GM21576 (cell line): ENCODE measurements at regions not wholly inside any gene's neighbourhood (a gene's known extent, or its start where the extent isn't known, plus 50 kb on each side); places are given as distances from the start of the nearest gene placed in this dataset.
A peak's percentile ranks its signal among the peaks of the same experiment; 100 is the strongest.
"Not testable (repeated sequence)": the region's sequence is repeated elsewhere in the genome, so short reads cannot be mapped to it uniquely, and the experiment has no call there.

Experiments used
- ATAC-seq: cut with Tn5 transposase; IDR thresholded peaks from one replicate; pipeline ENCODE4 v1.9.1; 2021; ENCODE audit warnings: mild to moderate bottlenecking, moderate library complexity; ENCODE audit not compliant: unreplicated experiment

GRCh38 chr4:138341739-138342415 lies 99.7 kb upstream of the SLC7A11 start:
- ATAC-seq, result peak; percentile 59

DNA sequence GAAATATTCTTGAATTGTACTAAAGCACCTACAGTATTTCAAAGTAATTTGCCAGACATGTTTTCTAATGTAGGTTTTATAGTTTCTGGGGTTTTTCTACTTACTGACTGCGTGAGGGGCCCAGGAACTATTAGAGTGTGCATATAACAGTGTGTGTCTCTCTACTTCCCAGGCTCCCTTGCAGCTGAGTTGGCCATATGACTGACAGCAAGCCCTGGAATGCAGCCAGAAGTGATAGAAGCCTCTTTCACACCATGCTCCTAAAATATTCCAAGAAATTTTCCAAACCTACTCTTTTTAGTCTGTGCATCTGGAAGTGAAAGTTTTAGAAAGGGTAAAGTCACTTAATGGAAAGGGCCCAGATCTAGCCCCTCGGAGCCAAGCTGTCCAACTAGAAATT lies 96.7 kb upstream of the SLC7A11 start:
- no peak for ATAC-seq

GRCh38 chr4:138338222-138338621 lies 96.1 kb upstream of the SLC7A11 start:
- ATAC-seq, result not testable (repeated sequence)

GRCh38 chr4:138334346-138335016 lies 92.3 kb upstream of the SLC7A11 start:
- ATAC-seq, result no peak

- ATAC-seq, result not testable (repeated sequence)
Measured at GRCh38 chr4:138332415-138332814, 90.3 kb upstream of the SLC7A11 start.

GRCh38 chr4:138330531-138330930 lies 88.4 kb upstream of the SLC7A11 start:
- ATAC-seq, result no peak

DNA sequence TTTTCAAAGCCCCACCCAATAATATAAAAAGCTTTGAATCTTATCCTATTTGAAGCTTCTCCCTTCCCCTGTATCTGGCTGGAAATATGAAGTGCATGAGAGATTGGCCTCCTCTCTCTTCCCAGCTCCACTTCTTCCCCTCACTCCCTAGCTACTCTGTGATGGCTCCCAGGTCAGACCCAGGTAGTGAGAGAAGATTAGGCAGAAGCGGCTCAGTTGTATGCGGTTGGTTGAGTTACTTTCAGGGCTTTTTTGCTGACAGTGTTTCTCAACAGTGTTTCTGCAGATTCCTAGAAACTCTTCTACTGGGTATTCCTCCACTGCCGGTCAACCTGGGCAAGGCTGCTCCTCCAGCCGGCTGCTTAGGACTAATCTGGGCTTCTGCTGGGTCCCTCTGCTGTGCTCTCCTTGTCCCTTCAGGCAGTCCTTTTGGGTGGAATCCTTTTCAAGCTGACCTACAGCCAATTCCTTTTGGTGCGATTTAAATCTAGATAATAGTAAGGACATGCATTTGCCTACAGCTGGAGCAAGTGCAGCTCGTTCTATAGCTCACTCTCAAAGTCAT lies 87.4 kb upstream of the SLC7A11 start:
- ATAC-seq, result no peak

DNA sequence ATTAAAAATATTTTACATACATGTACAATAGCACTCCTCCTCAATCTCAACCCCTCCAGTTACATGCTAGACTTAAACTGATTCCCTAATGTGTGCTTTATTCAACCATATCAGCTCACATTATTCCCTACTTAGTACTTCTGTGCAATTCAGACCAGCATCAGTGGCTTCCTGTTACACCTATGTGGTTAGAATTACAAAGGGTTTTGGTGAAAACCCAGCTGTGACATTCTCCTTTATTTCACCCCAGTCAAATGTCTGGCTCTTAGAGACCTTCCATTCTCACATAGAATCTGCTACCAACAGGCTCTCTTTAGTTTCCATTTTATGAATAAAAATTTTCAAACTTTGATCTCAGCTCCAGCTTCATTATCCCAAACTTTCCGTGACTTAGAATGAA lies 85.2 kb upstream of the SLC7A11 start:
- ATAC-seq, result no peak

- no peak for ATAC-seq
Measured at GRCh38 chr4:138320831-138321230, 78.7 kb upstream of the SLC7A11 start.

DNA sequence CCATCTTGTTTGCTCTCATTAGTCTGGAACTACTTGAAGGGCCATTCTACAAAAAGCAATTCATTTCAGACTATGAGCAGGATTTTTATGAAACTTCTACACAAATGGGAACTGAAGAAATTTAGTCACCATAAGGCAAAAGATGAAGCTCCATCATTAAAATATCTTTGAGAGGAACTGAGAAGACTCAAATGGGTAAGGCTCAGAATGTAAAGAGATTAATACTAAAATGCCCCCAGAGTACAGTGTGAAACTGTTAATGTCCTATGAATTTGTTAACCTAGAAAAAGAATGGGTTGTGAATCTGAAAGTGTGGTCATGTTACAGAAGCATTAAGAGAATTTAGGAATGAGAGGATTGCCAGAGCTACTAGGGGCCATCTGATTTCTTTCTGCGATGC lies 77.9 kb upstream of the SLC7A11 start:
- no peak for ATAC-seq

DNA sequence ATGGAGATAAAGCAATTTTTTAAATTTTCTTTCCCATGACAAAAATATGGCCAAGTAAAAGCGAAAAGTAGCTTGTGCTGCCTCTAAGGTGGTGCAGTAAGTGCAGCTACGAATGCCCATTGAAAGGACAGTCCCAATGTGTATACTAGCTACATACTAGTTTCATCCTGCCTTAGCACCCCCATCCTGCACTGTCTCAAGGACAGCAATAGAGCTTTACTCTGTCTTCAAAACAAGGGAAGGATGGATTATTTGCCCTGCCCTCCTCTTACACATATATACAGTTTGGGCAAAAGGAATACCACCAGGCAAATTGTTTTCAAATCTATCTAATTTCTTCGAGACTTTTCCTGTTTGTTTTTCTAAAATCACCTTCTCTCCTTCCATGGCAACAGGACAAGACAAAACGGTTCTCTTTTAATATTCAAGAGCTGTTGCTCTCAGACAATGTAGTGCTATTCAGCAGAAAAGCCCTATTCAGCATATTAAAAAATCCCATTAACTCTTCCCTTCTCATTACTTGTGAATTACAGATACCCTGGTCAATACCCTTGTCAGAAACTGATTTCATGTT lies 75.1 kb upstream of the SLC7A11 start:
- ATAC-seq, result no peak

DNA sequence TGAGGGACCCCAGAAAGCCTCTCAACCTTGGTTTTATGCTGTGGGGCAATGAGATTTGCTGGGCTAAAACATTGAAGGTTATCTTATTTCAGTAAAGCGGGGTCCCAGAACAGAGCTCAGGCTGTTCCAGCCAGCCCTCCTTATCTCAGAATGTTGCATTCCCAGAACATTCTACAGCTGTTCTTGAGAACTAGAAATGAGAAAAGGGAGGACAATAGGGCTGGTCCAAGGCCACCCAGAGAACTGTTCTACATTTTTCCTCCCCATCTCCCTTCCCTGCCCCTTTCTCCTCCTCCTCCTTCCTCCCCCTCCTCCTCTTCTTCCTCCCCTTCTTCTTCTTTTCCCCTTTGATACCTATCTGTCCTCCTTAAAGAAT lies 70.4 kb upstream of the SLC7A11 start:
- ATAC-seq, result no peak

DNA sequence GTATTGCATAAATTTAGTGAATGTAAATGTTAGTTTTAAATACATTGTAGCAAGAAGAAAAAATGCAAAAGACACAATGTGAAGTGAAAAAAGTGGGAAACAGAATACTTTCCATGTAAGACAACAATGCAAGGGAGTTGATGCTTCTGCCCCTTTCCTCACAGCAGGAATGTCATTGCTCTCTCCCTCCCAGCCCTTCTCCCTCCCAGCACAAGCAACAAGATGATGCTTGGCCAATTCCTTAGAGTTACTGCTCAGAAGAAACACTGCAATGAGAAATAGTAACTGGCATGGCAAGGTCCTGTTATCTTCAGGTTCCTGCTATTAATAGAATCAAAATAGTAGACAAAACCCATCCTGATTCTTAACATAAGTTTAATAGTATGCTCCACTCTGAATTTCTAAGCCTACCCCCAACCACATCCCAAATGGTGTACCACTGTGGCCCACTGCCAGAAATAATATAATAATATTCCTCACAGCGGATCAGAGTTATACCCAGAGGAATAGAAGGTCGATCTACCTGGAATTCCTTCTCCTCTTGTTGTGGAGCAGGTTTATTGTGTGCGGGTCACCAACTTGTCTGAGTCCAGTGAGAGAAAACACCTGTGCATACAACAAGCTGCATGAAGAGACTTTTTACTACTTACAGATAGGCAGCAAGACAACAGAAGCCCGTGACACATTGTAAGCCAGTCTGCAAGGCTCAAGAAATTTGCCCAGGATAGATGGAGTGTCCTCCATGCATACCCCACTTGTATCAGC lies 69.8 kb upstream of the SLC7A11 start:
- ATAC-seq, result no peak

DNA sequence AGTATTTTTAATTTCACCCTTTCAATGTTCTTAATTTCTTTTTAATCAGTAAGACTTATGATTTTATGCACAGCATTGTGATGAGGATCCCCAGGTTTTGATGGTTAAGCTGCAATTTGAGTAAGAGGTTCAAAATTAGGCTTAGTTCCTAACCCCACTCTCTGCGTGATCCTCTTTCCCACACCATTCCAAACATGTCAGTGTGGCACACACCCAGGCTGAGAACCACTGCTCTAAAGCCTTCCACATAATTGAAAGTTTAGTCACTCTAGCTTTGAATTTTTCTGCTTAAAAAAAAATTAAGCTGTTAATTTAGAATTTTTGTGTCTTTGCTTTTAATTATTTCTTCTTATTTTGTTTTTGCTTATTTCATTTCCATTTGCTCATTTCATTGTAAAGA lies 68.8 kb upstream of the SLC7A11 start:
- no peak for ATAC-seq

GRCh38 chr4:138310498-138310897 lies 68.3 kb upstream of the SLC7A11 start:
- no peak for ATAC-seq

DNA sequence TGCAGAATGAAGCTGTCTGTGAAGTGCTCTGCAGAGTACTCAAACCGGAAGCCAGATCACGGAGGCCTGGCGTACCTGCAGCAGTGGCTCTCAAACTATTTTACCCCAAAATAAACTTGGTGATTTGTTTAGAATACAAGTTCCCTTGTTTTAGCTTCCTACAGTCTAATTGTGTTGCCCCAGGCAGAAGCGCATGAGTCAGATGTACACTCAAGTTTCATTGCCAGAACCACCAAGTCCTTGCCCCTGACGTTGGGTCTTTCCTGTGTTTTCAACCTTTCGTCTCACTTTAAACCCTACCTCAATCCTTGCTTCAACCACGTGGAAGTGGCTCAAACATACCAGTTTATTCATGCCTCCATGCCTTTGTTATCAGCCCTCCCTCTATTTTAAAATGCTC lies 66.2 kb upstream of the SLC7A11 start:
- no peak for ATAC-seq

DNA sequence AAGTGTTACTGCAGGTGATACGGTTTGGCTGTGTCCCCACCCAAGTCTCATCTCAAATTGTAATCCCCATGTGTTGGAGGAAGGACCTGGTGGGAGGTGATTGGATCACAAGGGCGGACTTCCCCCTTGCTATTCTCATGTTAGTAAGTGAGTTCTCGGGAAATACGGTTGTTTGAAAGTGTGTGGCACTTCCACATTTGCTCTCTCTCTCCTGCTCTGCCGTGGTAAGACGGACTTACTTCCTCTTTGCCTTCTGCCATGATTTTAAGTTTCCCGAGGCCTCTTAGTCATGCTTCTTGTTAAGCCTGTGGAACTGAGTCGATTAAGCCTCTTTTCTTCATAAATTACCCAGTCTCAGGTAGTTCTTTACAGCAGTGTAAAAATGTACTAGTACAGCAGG lies 65.2 kb upstream of the SLC7A11 start:
- ATAC-seq, result no peak

GRCh38 chr4:138305050-138305449 lies 62.9 kb upstream of the SLC7A11 start:
- ATAC-seq, result no peak

- no peak for ATAC-seq
Measured at GRCh38 chr4:138301536-138301935, 59.4 kb upstream of the SLC7A11 start.

DNA sequence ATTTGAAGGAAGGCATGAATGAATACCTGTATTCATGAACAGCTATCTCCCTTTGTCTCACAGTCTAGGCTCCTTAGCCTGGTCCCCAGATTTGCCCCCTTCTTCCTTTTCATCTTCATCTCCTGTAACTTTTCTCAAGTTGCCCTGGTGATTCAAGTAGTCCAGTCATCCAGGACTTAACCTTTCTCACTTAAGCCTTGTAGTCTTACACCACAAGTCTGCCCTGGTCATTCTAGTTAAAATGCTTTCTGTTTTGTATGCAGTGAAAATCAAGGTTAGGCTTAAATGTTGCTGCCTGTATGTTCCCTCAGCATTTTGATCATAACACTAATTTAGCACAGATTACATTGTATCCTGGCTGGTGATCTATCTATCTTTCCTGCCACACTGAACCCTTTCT lies 58.5 kb upstream of the SLC7A11 start:
- ATAC-seq, result no peak

- ATAC-seq, result no peak
Measured at GRCh38 chr4:138299881-138300280, 57.7 kb upstream of the SLC7A11 start.
